NB4 (cell line): ENCODE measurements at regions not wholly inside any gene's neighbourhood (a gene's known extent, or its start where the extent isn't known, plus 50 kb on each side); places are given as distances from the start of the nearest gene placed in this dataset.
"Not testable (repeated sequence)": the region's sequence is repeated elsewhere in the genome, so short reads cannot be mapped to it uniquely, and the experiment has no call there.

Experiments used
- DNase-seq: peaks from one replicate; pipeline ENCODE4 v3.0.0; 2010; ENCODE audit warnings: low read depth
- H3K4me3 ChIP-seq: one replicate; pipeline ENCODE4 v1.5.1; 2011; ENCODE audit warnings: mild to moderate bottlenecking, low read depth, low read length, moderate library complexity
- CTCF ChIP-seq: IDR thresholded peaks from one replicate; pipeline ENCODE4 v1.5.1; 2012; ENCODE audit warnings: low read depth, low read length
- MAX ChIP-seq: IDR thresholded peaks from 2 replicates; pipeline ENCODE4 v1.6.1; 2011; ENCODE audit warnings: low read depth, low read length
- MYC ChIP-seq: IDR thresholded peaks from 2 replicates; pipeline ENCODE4 v1.6.1; 2011; ENCODE audit warnings: low read depth, low read length
- POLR2A ChIP-seq: IDR thresholded peaks from 2 replicates; pipeline ENCODE4 v1.6.1; 2011; ENCODE audit warnings: mild to moderate bottlenecking; ENCODE audit not compliant: insufficient read length; ENCODE audit errors: extremely low read depth

GRCh38 chr6:133129556-133129955, 111.6 kb upstream of the EYA4 start:
- no peak overlapping the region for H3K4me3 ChIP-seq
- DNase-seq, result no peak
- TF ChIP-seq POLR2A (no peak), CTCF (no peak), MYC (no peak), MAX (no peak)

- TF ChIP-seq CTCF, result no peak
- no peak for TF ChIP-seq MAX
- no peak for TF ChIP-seq MYC
- no peak for TF ChIP-seq POLR2A
- DNase-seq, result no peak
- H3K4me3 ChIP-seq, result no peak overlapping the region
Measured at GRCh38 chr6:133130863-133131262, 110.3 kb upstream of the EYA4 start.

- no peak for DNase-seq
Measured at GRCh38 chr6:133131621-133132465, 109.3 kb upstream of the EYA4 start.

GRCh38 chr6:133132466-133132971, 108.6 kb upstream of the EYA4 start:
- H3K4me3 ChIP-seq, result no peak overlapping the region
- DNase-seq, result no peak
- TF ChIP-seq MAX (no peak), CTCF (no peak), POLR2A (no peak), MYC (no peak)

More at GRCh38 chr6:133131621-133132465, 109.3 kb upstream of the EYA4 start:
- no peak overlapping the region for H3K4me3 ChIP-seq
- TF ChIP-seq POLR2A, result no peak
- TF ChIP-seq MAX, result no peak
- no peak for TF ChIP-seq MYC
- TF ChIP-seq CTCF, result no peak

- TF ChIP-seq MYC, result no peak
- no peak overlapping the region for H3K4me3 ChIP-seq
- DNase-seq, result no peak
Measured at GRCh38 chr6:133136177-133136880, 104.8 kb upstream of the EYA4 start.

GRCh38 chr6:133147470-133148184, 93.5 kb upstream of the EYA4 start:
- DNase-seq, H3K4me3 ChIP-seq: not testable (repeated sequence)
